Motor neuron (in vitro differentiated cells): ENCODE measurements at regions not wholly inside any gene's neighbourhood (a gene's known extent, or its start where the extent isn't known, plus 50 kb on each side); places are given as distances from the start of the nearest gene placed in this dataset.

Experiments
- ATAC-seq, 8 experiments: fragments of 200-7000 bp; cut with Tn5 transposase; replicated peaks in 6 of 8; 2 replicates each; pipeline ENCODE4 v1.8.0; 2021; ENCODE audit warnings: mild to moderate bottlenecking in 8 of 8, moderate library complexity in 8 of 8
- H3K27ac ChIP-seq, 2 donors: fragments of 250-450 bp; sonication (Bioruptor Pico); 2 replicates each; pipeline ENCODE4 v1.9.0; 2021; ENCODE audit warnings: antibody characterized with exemption in 2 of 2, mild to moderate bottlenecking in 2 of 2, moderate library complexity in 1 of 2
- H3K4me1 ChIP-seq, 2 donors: fragments of 250-450 bp; sonication (Bioruptor Pico); replicated peaks in 1 of 2; 2 replicates each; pipeline ENCODE4 v1.6.1; 2021; ENCODE audit warnings: antibody characterized with exemption in 2 of 2, mild to moderate bottlenecking in 2 of 2, moderate library complexity in 1 of 2
- H3K4me3 ChIP-seq, 5 donors: fragments of 250-450 bp; sonication (Bioruptor Pico); 2 replicates each; pipeline ENCODE4 v1.9.0; 2021; ENCODE audit warnings: antibody characterized with exemption in 5 of 5, mild to moderate bottlenecking in 5 of 5, moderate library complexity in 4 of 5
- WGBS, 10 experiments: fragments of 450-650 bp; shearing (Covaris generic); methylation state at CpG; one replicate each; pipeline ENCODE4 v1.0.0; 2022; 5-methylcytosine and 5-hydroxymethylcytosine counted together
- in situ Hi-C, 9 experiments: fragments of 400-800 bp; cut with MboI; loops; one replicate each; pipeline ENCODE4 v1.15.0; 2021; ENCODE audit warnings: low sequenced_read_pairs in 9 of 9, low pct_unique_long_range_greater_than_20kb in 2 of 9; ENCODE audit not compliant: unreplicated experiment in 9 of 9

GRCh38 chr1:170247751-170248521 is 102.2 kb downstream of the NTMT2 start:
- Histone ChIP-seq H3K4me1 (no peaks in the 10 kb centered on the region), H3K4me3 (no peak overlapping the region), H3K27ac (no peak overlapping the region)
- in situ Hi-C loops = no loop called here
- ATAC-seq = peak in 2 of 8 experiments; percentile 24 to 37
- 7 to 88% (median 64%) methylated on average over 3 to 5 of the region's 5 CpGs for WGBS, 10 experiments

GRCh38 chr1:170250531-170251276 is 104.9 kb downstream of the NTMT2 start:
- H3K4me3 ChIP-seq = no peak overlapping the region
- H3K4me1 ChIP-seq = no peaks in the 10 kb centered on the region
- in situ Hi-C loops = no loop called here
- no peak overlapping the region for H3K27ac ChIP-seq
- ATAC-seq = no peak
- WGBS, 10 experiments = 67 to 100% (median 94%) methylated on average over 1 to 9 of the region's 28 CpGs; no CpG with 5 or more reads in 2 of the 10 experiments

- peak in 2 of 8 experiments; percentile 85 to 97 for ATAC-seq
- WGBS, 10 experiments = 0 to 90% (median 68%) methylated on average over 1 to 3 of the region's 3 CpGs; no CpG with 5 or more reads in 1 of the 10 experiments
- Histone ChIP-seq H3K27ac (no peak overlapping the region), H3K4me1 (no peaks in the 10 kb centered on the region), H3K4me3 (no peak overlapping the region)
- in situ Hi-C loops = no loop called here
Measured at GRCh38 chr1:170252851-170253579, 107.3 kb downstream of the NTMT2 start.

GRCh38 chr1:170254371-170254770 is 108.6 kb downstream of the NTMT2 start:
- Histone ChIP-seq H3K4me3 (no peak overlapping the region), H3K4me1 (no peaks in the 10 kb centered on the region), H3K27ac (no peak overlapping the region)
- WGBS, 10 experiments = 60 to 100% (median 91%) methylated on average over 1 to 3 of the region's 3 CpGs; no CpG with 5 or more reads in 2 of the 10 experiments
- in situ Hi-C loops = no loop called here
- ATAC-seq = no peak

- Histone ChIP-seq H3K4me3 (no peak overlapping the region), H3K4me1 (no peaks in the 10 kb centered on the region), H3K27ac (no peak overlapping the region)
- in situ Hi-C loops = no loop called here
- no peak for ATAC-seq
- whole genome bisulfite sequencing, 10 experiments = 0 to 79% (median 67%) methylated on average over 1 to 5 of the region's 5 CpGs; no CpG with 5 or more reads in 1 of the 10 experiments
Measured at GRCh38 chr1:170261669-170262068, 115.9 kb downstream of the NTMT2 start.

- H3K4me1 ChIP-seq = no peaks in the 10 kb centered on the region
- 10 to 100% (median 89%) methylated on average over 1 to 2 of the region's 2 CpGs for WGBS, 10 experiments
- no peak overlapping the region for H3K4me3 ChIP-seq
- in situ Hi-C loops = no loop called here
- ATAC-seq = no peak
- H3K27ac ChIP-seq = no peak overlapping the region
Measured at GRCh38 chr1:170262276-170262939, 116.6 kb downstream of the NTMT2 start.

GRCh38 chr1:170265234-170265633 is 119.5 kb downstream of the NTMT2 start:
- Histone ChIP-seq H3K4me1 (no peaks in the 10 kb centered on the region), H3K27ac (no peak overlapping the region), H3K4me3 (no peak overlapping the region)
- 20 to 67% (median 33%) methylated on average over 1 of the region's 1 CpG; no CpG with 5 or more reads in 3 of the 10 experiments for WGBS, 10 experiments
- in situ Hi-C loops = no loop called here
- ATAC-seq = peak in 2 of 8 experiments; percentile 38 to 43

- Histone ChIP-seq H3K4me1 (no peaks in the 10 kb centered on the region), H3K27ac (no peak overlapping the region), H3K4me3 (no peak overlapping the region)
- ATAC-seq = peak in 3 of 8 experiments; percentile 53 to 72 (median 70)
- in situ Hi-C loops = no loop called here
Measured at GRCh38 chr1:170267317-170267716, 121.6 kb downstream of the NTMT2 start.

GRCh38 chr1:170271430-170272161 is 125.8 kb downstream of the NTMT2 start:
- Histone ChIP-seq H3K4me3 (no peak overlapping the region), H3K27ac (no peak overlapping the region), H3K4me1 (no peaks in the 10 kb centered on the region)
- WGBS, 10 experiments = 19 to 87% (median 55%) methylated on average over 1 to 3 of the region's 3 CpGs
- ATAC-seq = no peak
- in situ Hi-C loops = no loop called here

- ATAC-seq = no peak
- H3K4me1 ChIP-seq = no peaks in the 10 kb centered on the region
- 10 to 91% (median 70%) methylated on average over 1 to 6 of the region's 6 CpGs for WGBS, 10 experiments
- in situ Hi-C loops = no loop called here
- H3K27ac ChIP-seq = no peak overlapping the region
- no peak overlapping the region for H3K4me3 ChIP-seq
Measured at GRCh38 chr1:170273291-170274130, 127.8 kb downstream of the NTMT2 start.

GRCh38 chr1:170274131-170274501 is 128.4 kb downstream of the NTMT2 start:
- ATAC-seq = no peak
- no peaks in the 10 kb centered on the region for H3K4me1 ChIP-seq
- H3K4me3 ChIP-seq = no peak overlapping the region
- in situ Hi-C loops = no loop called here
- WGBS, 10 experiments = 11 to 87% (median 63%) methylated on average over 1 to 5 of the region's 5 CpGs; no CpG with 5 or more reads in 1 of the 10 experiments
- no peak overlapping the region for H3K27ac ChIP-seq

- no peak overlapping the region for H3K27ac ChIP-seq
- ATAC-seq = no peak
- H3K4me1 ChIP-seq = no peaks in the 10 kb centered on the region
- WGBS, 10 experiments = 0 to 78% (median 63%) methylated on average over 1 to 2 of the region's 2 CpGs; no CpG with 5 or more reads in 2 of the 10 experiments
- H3K4me3 ChIP-seq = no peak overlapping the region
- in situ Hi-C loops = no loop called here
Measured at GRCh38 chr1:170277985-170278384, 132.2 kb downstream of the NTMT2 start.
